ENCODE measurements at regions not wholly inside any gene's neighbourhood (a gene's known extent, or its start where the extent isn't known, plus 50 kb on each side); places are given as distances from the start of the nearest gene placed in this dataset.

DNA sequence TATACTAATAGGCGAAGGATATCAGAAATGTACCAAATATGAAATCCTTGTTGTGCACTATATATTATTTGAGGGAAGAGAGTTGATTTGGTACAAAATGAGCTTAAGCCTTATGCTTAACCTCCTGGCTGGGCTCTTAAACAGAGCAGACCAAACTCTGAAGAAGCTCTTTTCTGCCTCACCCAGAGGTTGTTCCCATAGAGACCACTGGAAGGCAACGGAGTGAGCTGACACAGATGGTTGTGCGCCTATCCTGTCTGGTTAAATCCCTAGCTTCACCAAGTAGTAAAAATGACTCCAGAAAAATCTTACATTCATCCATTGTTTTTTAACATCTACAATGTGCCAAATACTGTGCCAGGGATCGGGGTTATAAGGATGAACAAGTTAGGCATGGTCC, 55.9 kb upstream of the NOL4 start (continued):
- TF ChIP-seq IKZF2 (IDR thresholded peaks at IDR 0.05): no peak
- TF ChIP-seq ETV6 (conservative IDR thresholded peaks at IDR 0.05 in 1 of 2, IDR thresholded peaks at IDR 0.05 in 1 of 2; ENCODE audit: borderline replicate concordance in 1 of 2, low read depth in 1 of 2): no peak
- TF ChIP-seq NFIC (IDR thresholded peaks at IDR 0.05; ENCODE audit: low read depth, low read length): no peak

- Histone ChIP-seq H3K36me3 (ENCODE audit: control insufficient read depth in 2 of 2, insufficient read depth in 2 of 2, low read length in 1 of 2) (no peaks in the 10 kb centered on the region), H3K27me3 (replicated peaks in 1 of 2; ENCODE audit: control insufficient read depth in 2 of 2, insufficient read depth in 2 of 2, low read length in 1 of 2) (no peaks in the 10 kb centered on the region), H3K27ac (ENCODE audit: control insufficient read depth, insufficient read depth) (no peak overlapping the region), H3K9ac (ENCODE audit: control insufficient read depth, insufficient read depth, low read length) (no peak overlapping the region), H3K9me3 (replicated peaks; ENCODE audit: control insufficient read depth, insufficient read depth, low read length) (no peaks in the 10 kb centered on the region), H3K4me2 (ENCODE audit: control insufficient read depth, insufficient read depth) (no peak overlapping the region), H2AFZ (ENCODE audit: control insufficient read depth, low read depth, low read length) (no peak overlapping the region), H3K4me1 (ENCODE audit: control insufficient read depth, insufficient read depth, low read length) (no peaks in the 10 kb centered on the region), H3K79me2 (ENCODE audit: control insufficient read depth, insufficient read depth, low read length) (no peaks in the 10 kb centered on the region), H4K20me1 (ENCODE audit: control insufficient read depth, insufficient read depth) (no peaks in the 10 kb centered on the region), H3K4me3 (no peak overlapping the region)
- intact Hi-C loops (cut with micrococcal nuclease; ENCODE audit: unreplicated experiment): no loop called here
- POLR2A ChIA-PET: no interaction called here
- no peak for FAIRE-seq
- SMC1A ChIA-PET (ENCODE audit: uncharacterized antibody, unreplicated experiment): interaction anchor here (1.6 to 2.5 kb wide), 3 partner anchors 16 to 30 kb away, joined by 4 to 8 read pairs (median 6); no protein-coding TSS in a partner anchor
- no TSS peak for BruUV-seq (replicated peaks)
- 4% methylated on average over 2 of the region's 2 CpGs for WGBS (ENCODE audit: insufficient coverage, insufficient replicate concordance, low lambda C conversion rate, missing lambda C conversion rate)
- no peak; the same call in 1 of the 3 replicates for ATAC-seq
- RAD21 ChIA-PET (ENCODE audit: unreplicated experiment): interaction anchor here (1.4 to 2.0 kb wide), 2 partner anchors 13 to 19 kb away, joined by 3 to 6 read pairs; no protein-coding TSS in a partner anchor
- no peak for TF ChIP-seq ZNF24 (IDR thresholded peaks at IDR 0.05)
- TF ChIP-seq HDGF (IDR thresholded peaks at IDR 0.05): no peak
- TF ChIP-seq NFYB (IDR thresholded peaks at IDR 0.05; ENCODE audit: insufficient read depth, low read depth, low read length): no peak
- no peak for TF ChIP-seq CBFB (IDR thresholded peaks at IDR 0.05; ENCODE audit: low read depth)
- no peak for TF ChIP-seq PAX8 (IDR thresholded peaks at IDR 0.05)
- no peak for TF ChIP-seq RELB (IDR thresholded peaks at IDR 0.05; ENCODE audit: low read depth)
- no peak for TF ChIP-seq STAT1 (conservative IDR thresholded peaks at IDR 0.05)
- TF ChIP-seq, protein P1, sequence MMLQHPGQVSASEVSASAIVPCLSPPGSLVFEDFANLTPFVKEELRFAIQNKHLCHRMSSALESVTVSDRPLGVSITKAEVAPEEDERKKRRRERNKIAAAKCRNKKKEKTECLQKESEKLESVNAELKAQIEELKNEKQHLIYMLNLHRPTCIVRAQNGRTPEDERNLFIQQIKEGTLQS (IDR thresholded peaks at IDR 0.05; ENCODE audit: borderline replicate concordance, extremely low read depth, low read depth, low read length): no peak
- TF ChIP-seq NFYA (IDR thresholded peaks at IDR 0.05; ENCODE audit: borderline replicate concordance, low read depth, low read length): no peak
- TF ChIP-seq, protein P2, sequence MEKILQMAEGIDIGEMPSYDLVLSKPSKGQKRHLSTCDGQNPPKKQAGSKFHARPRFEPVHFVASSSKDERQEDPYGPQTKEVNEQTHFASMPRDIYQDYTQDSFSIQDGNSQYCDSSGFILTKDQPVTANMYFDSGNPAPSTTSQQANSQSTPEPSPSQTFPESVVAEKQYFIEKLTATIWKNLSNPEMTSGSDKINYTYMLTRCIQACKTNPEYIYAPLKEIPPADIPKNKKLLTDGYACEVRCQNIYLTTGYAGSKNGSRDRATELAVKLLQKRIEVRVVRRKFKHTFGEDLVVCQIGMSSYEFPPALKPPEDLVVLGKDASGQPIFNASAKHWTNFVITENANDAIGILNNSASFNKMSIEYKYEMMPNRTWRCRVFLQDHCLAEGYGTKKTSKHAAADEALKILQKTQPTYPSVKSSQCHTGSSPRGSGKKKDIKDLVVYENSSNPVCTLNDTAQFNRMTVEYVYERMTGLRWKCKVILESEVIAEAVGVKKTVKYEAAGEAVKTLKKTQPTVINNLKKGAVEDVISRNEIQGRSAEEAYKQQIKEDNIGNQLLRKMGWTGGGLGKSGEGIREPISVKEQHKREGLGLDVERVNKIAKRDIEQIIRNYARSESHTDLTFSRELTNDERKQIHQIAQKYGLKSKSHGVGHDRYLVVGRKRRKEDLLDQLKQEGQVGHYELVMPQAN (conservative IDR thresholded peaks at IDR 0.05): no peak
- TF ChIP-seq CBX5 (IDR thresholded peaks at IDR 0.05; ENCODE audit: low read depth): no peak
- DNase-seq (ENCODE audit: low read depth, low spot score): no peak
- CTCF ChIA-PET: interaction anchor here (1.1 to 1.6 kb wide), 2 partner anchors 53 to 158 kb away, joined by 3 to 6 read pairs; no protein-coding TSS in a partner anchor
- in situ Hi-C loops (cut with MboI): no loop called here
Measured at GRCh38 chr18:34281290-34281689, 56.6 kb upstream of the NOL4 start.

All from GM12878 (cell line).